Gastroesophageal sphincter (tissue), 4 donors: ENCODE measurements at regions not wholly inside any gene's neighbourhood (a gene's known extent, or its start where the extent isn't known, plus 50 kb on each side); places are given as distances from the start of the nearest gene placed in this dataset.

Experiments
- ATAC-seq: fragments of 150-250 bp; one replicate; pipeline ENCODE4 v1.9.1; 2016; ENCODE audit warnings: mild to moderate bottlenecking, moderate library complexity
- H3K27ac ChIP-seq, 4 donors: fragments of 200-600 bp; sonication (generic) in 3 of 4; 1 replicate in 3 of 4; 2 replicates in 1 of 4; pipeline ENCODE4 v1.5.1; 2016 to 2019
- H3K27me3 ChIP-seq: fragments of 200-600 bp; sonication (generic); one replicate; pipeline ENCODE4 v1.5.1; 2019
- H3K36me3 ChIP-seq, 2 donors: fragments of 200-600 bp; sonication (generic); one replicate each; pipeline ENCODE4 v1.5.1; 2019; ENCODE audit warnings: control low read depth in 1 of 2
- H3K4me1 ChIP-seq, 3 donors: fragments of 200-600 bp; sonication (generic); 1 replicate in 2 of 3; 2 replicates in 1 of 3; pipeline ENCODE4 v1.5.1; 2016 to 2019; ENCODE audit warnings: control low read depth in 2 of 3
- H3K4me3 ChIP-seq, 2 donors: fragments of 200-600 bp; sonication (generic); one replicate each; pipeline ENCODE4 v1.5.1; 2019; ENCODE audit warnings: mild to moderate bottlenecking in 1 of 2, moderate library complexity in 1 of 2
- H3K9me3 ChIP-seq, 3 donors: fragments of 200-600 bp; sonication (generic); one replicate each; pipeline ENCODE4 v1.5.1; 2017 to 2019; ENCODE audit warnings: control low read depth in 2 of 3
- CTCF ChIP-seq, 4 experiments: fragments of 200-600 bp in 2 of 4; fragments of 450-650 bp in 2 of 4; sonication (generic) in 1 of 4; IDR thresholded peaks; one replicate each; pipeline ENCODE4 v1.5.1; 2017 to 2019; ENCODE audit warnings: antibody characterized with exemption in 4 of 4, mild to moderate bottlenecking in 2 of 4, moderate library complexity in 2 of 4
- EP300 ChIP-seq: sonication (generic); formaldehyde crosslinking; IDR thresholded peaks from one replicate; pipeline ENCODE4 v1.6.1; 2017; ENCODE audit warnings: antibody characterized with exemption, mild to moderate bottlenecking
- POLR2A ChIP-seq, 2 donors: fragments of 450-650 bp; IDR thresholded peaks; one replicate each; pipeline ENCODE4 v1.6.1; 2017; ENCODE audit warnings: antibody characterized with exemption in 2 of 2, mild to moderate bottlenecking in 2 of 2, moderate library complexity in 1 of 2
- POLR2AphosphoS5 ChIP-seq: sonication (generic); formaldehyde crosslinking; IDR thresholded peaks from one replicate; pipeline ENCODE4 v1.6.1; 2017; ENCODE audit warnings: antibody characterized with exemption
- WGBS, 2 donors: methylation state at CpG; one replicate each; pipeline ENCODE4 v1.1.5; 2018; ENCODE audit warnings: low coverage in 1 of 2; 5-methylcytosine and 5-hydroxymethylcytosine counted together

DNA sequence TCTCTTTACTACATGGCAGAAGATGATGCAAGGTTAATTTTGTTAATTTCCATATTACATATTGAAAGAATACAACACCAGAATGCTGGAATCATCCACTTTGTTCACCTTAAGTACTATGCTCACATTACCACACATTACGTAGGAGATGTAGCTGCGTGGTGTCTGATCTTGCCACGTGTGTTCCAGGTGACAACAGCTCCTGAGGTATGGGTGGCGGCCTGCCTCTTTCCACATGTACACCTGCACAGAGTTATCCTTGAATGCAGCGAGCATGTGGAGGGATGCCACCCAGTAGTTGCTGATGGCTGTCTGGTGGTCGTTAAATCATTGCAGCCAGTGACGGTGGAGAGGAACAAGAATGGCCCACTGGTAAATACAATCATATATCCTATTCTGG, 740.5 kb upstream of the EEF2KMT start:
- no peak for TF ChIP-seq EP300
- no peak for TF ChIP-seq POLR2A (IDR thresholded peaks at IDR 0.05)
- TF ChIP-seq POLR2AphosphoS5: no peak
- no peak for TF ChIP-seq CTCF (IDR thresholded peaks at IDR 0.05)
- H3K27me3 ChIP-seq: peaks cover 6% of the 10 kb centered on the region
- no peaks in the 10 kb centered on the region for H3K36me3 ChIP-seq
- no peak overlapping the region for H3K4me3 ChIP-seq
- H3K9me3 ChIP-seq: no peaks in the 10 kb centered on the region
- H3K27ac ChIP-seq: no peak overlapping the region
- ATAC-seq: no peak
- no peaks in the 10 kb centered on the region for H3K4me1 ChIP-seq
- 71 to 75% methylated on average over 4 to 6 of the region's 7 CpGs for WGBS, 2 donors

DNA sequence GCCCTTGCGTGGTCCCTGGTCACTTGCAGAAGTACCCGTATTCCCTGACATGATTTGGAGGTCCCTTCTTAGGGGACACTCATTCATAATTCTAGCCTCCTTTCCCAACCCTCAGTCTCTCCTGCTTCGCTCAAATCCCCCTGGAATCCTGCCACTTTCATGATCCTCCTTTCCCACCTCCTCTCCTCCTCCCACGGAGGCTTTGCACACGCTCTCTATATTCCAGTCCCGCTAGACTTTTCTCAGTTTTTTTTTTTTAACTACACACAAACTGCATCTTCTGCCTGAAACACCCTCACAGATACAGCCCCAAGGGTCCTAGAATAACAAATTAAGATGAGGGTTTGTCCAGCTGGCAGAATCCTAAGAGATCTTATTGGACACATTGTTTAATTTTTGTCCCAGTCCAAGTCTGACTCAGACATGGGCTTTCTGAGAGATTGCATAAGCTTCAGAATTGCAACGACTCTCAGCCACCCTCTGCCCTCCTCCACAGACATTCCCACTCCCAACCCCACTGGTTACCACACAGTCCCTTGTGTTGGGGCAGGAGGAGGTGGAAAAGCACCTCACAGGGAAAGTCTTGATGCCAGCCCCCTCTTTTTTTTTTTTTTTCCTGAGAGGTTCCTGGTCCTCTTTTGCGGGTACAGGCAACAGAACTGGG, 739.5 kb upstream of the EEF2KMT start:
- 51 to 68% methylated on average over 7 of the region's 8 CpGs for WGBS, 2 donors
- no peak for TF ChIP-seq POLR2A (IDR thresholded peaks at IDR 0.05)
- TF ChIP-seq POLR2AphosphoS5: no peak
- no peak for TF ChIP-seq CTCF (IDR thresholded peaks at IDR 0.05)
- no peak for TF ChIP-seq EP300
- Histone ChIP-seq H3K4me3 (no peak overlapping the region), H3K36me3 (no peaks in the 10 kb centered on the region), H3K27me3 (peaks cover 6% of the 10 kb centered on the region), H3K4me1 (no peaks in the 10 kb centered on the region), H3K27ac (no peak overlapping the region), H3K9me3 (no peaks in the 10 kb centered on the region)
- no peak for ATAC-seq

GRCh38 chr16:5835876-5836275, 738.3 kb upstream of the EEF2KMT start:
- Histone ChIP-seq H3K36me3 (no peaks in the 10 kb centered on the region), H3K27me3 (peaks cover 6% of the 10 kb centered on the region), H3K4me1 (no peaks in the 10 kb centered on the region), H3K9me3 (no peaks in the 10 kb centered on the region), H3K27ac (no peak overlapping the region), H3K4me3 (no peak overlapping the region)
- TF ChIP-seq EP300 (no peak), CTCF (IDR thresholded peaks at IDR 0.05) (no peak), POLR2AphosphoS5 (no peak), POLR2A (IDR thresholded peaks at IDR 0.05) (no peak)
- no peak for ATAC-seq
- 70 to 83% methylated on average over 3 to 4 of the region's 8 CpGs for WGBS, 2 donors

- 50 to 67% methylated on average over 1 of the region's 1 CpG for WGBS, 2 donors
- TF ChIP-seq CTCF (IDR thresholded peaks at IDR 0.05) (no peak), EP300 (no peak), POLR2AphosphoS5 (no peak), POLR2A (IDR thresholded peaks at IDR 0.05) (no peak)
- Histone ChIP-seq H3K27ac (no peak overlapping the region), H3K4me3 (no peak overlapping the region), H3K4me1 (no peaks in the 10 kb centered on the region), H3K9me3 (peaks cover 0 to under 1% (median 0%) of the 10 kb centered on the region in 3 donors), H3K36me3 (no peaks in the 10 kb centered on the region), H3K27me3 (no peaks in the 10 kb centered on the region)
- no peak for ATAC-seq
These were observed 728.7 kb upstream of the EEF2KMT start for GRCh38 chr16:5826332-5826731.

DNA sequence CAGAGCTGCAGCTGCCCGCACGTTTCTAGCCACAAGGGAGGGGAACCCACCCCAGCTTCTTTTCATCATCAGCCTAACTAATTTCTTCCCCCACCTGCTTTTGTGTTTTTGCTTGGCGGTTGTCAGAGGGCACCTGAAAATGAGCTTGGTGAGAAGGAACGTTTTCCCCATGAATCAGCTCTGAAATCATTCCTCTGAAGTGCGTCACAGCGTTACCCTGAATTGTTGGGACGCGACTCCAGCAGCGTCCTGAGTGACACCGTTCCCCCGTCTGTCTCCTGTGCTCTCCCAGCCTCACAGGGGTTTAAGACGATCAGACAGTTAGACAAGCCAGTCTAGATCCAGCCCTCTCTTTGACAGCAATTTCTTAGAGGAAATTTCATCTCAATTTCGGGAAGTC, 722.9 kb upstream of the EEF2KMT start:
- Histone ChIP-seq H3K27ac (no peak overlapping the region), H3K9me3 (peaks cover 0 to 7% (median 0%) of the 10 kb centered on the region in 3 donors), H3K4me1 (no peaks in the 10 kb centered on the region), H3K4me3 (no peak overlapping the region), H3K27me3 (no peaks in the 10 kb centered on the region), H3K36me3 (no peaks in the 10 kb centered on the region)
- ATAC-seq: no peak
- WGBS, 2 donors: 75 to 88% methylated on average over 9 to 13 of the region's 13 CpGs
- no peak for TF ChIP-seq EP300
- TF ChIP-seq POLR2AphosphoS5: no peak
- no peak for TF ChIP-seq CTCF (IDR thresholded peaks at IDR 0.05)
- TF ChIP-seq POLR2A (IDR thresholded peaks at IDR 0.05): no peak
